CD4-positive, alpha-beta memory T cell (primary cell): ENCODE measurements at regions not wholly inside any gene's neighbourhood (a gene's known extent, or its start where the extent isn't known, plus 50 kb on each side); places are given as distances from the start of the nearest gene placed in this dataset.
A peak's percentile ranks its signal among the peaks of the same experiment; 100 is the strongest.

Source experiments
- CTCF ChIA-PET: fragments of 350-600 bp; sonication (Branson Sonifier 250); formaldehyde crosslinking; loops from one replicate; lab custom pipeline; 2021; ENCODE audit warnings: inconsistent platforms; ENCODE audit not compliant: partially characterized antibody; lab: Charles Lee
- POLR2A ChIA-PET: fragments of 350-600 bp; sonication (Branson Sonifier 250); formaldehyde crosslinking; loops from one replicate; lab custom pipeline; 2021; ENCODE audit not compliant: partially characterized antibody; lab: Charles Lee
- DNase-seq, 5 donors: peaks; one replicate each; pipeline versions ENCODE4 v3.0.0 to v3.0.0-alpha.2; 2020 to 2022; ENCODE audit warnings: mixed read lengths in 1 of 5
- H3K27ac ChIP-seq: one replicate; pipeline ENCODE4 v1.7.0; 2013; ENCODE audit warnings: low read depth, low read length
- H3K27me3 ChIP-seq: 2 replicates; pipeline ENCODE4 v1.7.0; 2013; ENCODE audit warnings: mild to moderate bottlenecking, low read length, moderate library complexity; ENCODE audit not compliant: insufficient read depth
- H3K36me3 ChIP-seq: 2 replicates; pipeline ENCODE4 v1.7.0; 2013; ENCODE audit warnings: mild to moderate bottlenecking, low read length, moderate library complexity; ENCODE audit not compliant: insufficient read depth
- H3K4me1 ChIP-seq: 2 replicates; pipeline ENCODE4 v1.7.0; 2013; ENCODE audit warnings: mild to moderate bottlenecking, low read length, moderate library complexity; ENCODE audit not compliant: insufficient read depth
- H3K4me3 ChIP-seq, 2 donors: one replicate each; pipeline ENCODE4 v1.7.0; 2013; ENCODE audit warnings: low read length in 2 of 2, mild to moderate bottlenecking in 1 of 2
- H3K9me3 ChIP-seq, 2 donors: one replicate each; pipeline ENCODE4 v1.7.0; 2013; ENCODE audit warnings: low read length in 2 of 2, control low read depth in 1 of 2; ENCODE audit not compliant: control insufficient read depth in 1 of 2
- H3K27ac Mint-ChIP-seq, 7 donors: one replicate each; pipeline ENCODE4 v1.8.0; 2020 to 2021; ENCODE audit warnings: mixed read lengths in 7 of 7, mild to moderate bottlenecking in 6 of 7, inconsistent platforms in 3 of 7, moderate library complexity in 3 of 7
- H3K27me3 Mint-ChIP-seq, 2 donors: one replicate each; pipeline ENCODE4 v1.8.0; 2020 to 2021; ENCODE audit warnings: mixed read lengths in 2 of 2
- H3K36me3 Mint-ChIP-seq, 2 donors: one replicate each; pipeline ENCODE4 v1.8.0; 2020 to 2021; ENCODE audit warnings: mixed read lengths in 2 of 2, inconsistent platforms in 1 of 2, mild to moderate bottlenecking in 1 of 2
- H3K4me1 Mint-ChIP-seq, 4 donors: one replicate each; pipeline ENCODE4 v1.8.0; 2020 to 2021; ENCODE audit warnings: mixed read lengths in 4 of 4, mild to moderate bottlenecking in 1 of 4
- H3K4me3 Mint-ChIP-seq, 8 donors: one replicate each; pipeline ENCODE4 v1.8.0; 2020 to 2021; ENCODE audit warnings: mixed read lengths in 8 of 8, mild to moderate bottlenecking in 7 of 8, moderate library complexity in 6 of 8, inconsistent platforms in 3 of 8
- H3K9me3 Mint-ChIP-seq, 8 donors: one replicate each; pipeline ENCODE4 v1.8.0; 2020 to 2021; ENCODE audit warnings: mixed read lengths in 8 of 8, mild to moderate bottlenecking in 5 of 8, inconsistent platforms in 3 of 8, moderate library complexity in 1 of 8
- intact Hi-C: fragments of 100-400 bp; cut with micrococcal nuclease; formaldehyde crosslinking; loops from one replicate; pipeline ENCODE4 v1.15.1; 2023

DNA sequence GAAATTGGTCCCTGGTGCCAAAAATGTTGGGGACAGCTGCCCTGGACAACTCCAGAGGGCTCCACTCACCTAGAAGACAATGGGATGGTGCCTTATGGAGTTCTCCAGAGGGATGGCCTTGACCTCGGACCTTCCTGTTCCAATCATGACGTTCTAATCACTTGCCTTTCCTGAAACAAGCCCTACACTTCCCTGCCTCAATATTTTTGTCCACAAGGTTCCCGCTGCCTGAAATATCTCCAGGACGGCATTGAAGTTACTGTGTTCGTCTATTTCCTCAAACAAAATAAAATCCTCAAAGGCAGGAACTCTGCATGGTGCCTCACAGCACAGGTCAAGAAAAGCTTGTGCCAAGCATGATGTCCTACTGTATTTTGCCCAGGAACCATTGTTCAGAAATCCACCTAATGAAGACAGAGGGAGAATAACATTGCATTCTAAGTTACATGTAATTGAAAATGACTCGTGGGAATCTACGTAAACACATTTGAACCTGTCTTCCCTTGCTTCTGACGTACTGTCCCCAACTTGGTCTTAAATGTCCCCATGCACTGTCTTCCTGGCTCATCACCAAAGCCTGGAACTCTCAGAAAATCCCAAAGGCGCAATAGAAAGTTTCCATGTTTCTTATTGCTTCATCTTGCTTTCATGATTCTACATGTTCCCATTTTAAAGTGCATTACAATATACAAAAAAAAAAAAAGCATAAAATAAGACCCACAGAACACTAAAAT lies 342.3 kb upstream of the NRP1 start:
- Mint-ChIP-seq H3K27ac (no peak overlapping the region), H3K4me1 (no peaks in the 10 kb centered on the region), H3K27me3 (peaks cover 0 to 2% of the 10 kb centered on the region in 2 donors), H3K4me3 (no peak overlapping the region), H3K36me3 (no peaks in the 10 kb centered on the region), H3K9me3 (peaks cover 0 to 7% (median 0%) of the 10 kb centered on the region in 8 donors)
- Histone ChIP-seq H3K4me3 (no peak overlapping the region), H3K27ac (no peak overlapping the region), H3K9me3 (no peaks in the 10 kb centered on the region), H3K27me3 (no peaks in the 10 kb centered on the region), H3K36me3 (no peaks in the 10 kb centered on the region), H3K4me1 (no peaks in the 10 kb centered on the region)
- POLR2A ChIA-PET = no interaction called here
- CTCF ChIA-PET = no interaction called here
- intact Hi-C loops = no loop called here
- DNase-seq = no peak

DNA sequence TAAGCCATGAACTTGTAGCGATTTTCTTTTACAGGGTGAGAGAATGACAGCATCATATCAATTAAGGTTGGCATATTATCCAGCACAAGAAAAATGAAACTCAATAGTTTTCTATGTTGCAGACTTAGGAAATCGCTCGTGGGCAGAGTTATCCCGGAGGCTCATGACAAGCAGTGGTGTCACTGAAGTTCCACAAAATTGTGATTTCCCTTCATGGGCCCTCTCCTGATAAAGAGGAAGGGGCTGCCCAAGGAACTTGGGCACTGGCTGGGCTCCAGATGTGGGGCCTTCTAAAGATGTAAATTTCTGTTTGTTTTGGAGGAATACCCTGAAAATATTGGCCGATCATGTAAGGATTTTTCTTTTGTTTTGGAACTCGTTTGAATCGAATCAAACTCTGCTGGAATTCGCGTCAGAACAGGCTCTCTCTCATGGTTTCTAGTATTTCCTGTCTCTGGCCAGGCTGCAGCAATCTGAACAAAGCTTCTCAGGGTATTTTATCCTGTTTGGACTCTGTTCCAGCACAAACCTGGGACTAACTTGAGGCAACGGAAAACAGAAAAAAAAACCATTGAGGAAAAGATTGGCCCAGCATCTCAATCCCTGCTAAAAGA lies 340.6 kb upstream of the NRP1 start:
- no peaks in the 10 kb centered on the region for H3K9me3 ChIP-seq
- H3K27me3 ChIP-seq = no peaks in the 10 kb centered on the region
- H3K9me3 Mint-ChIP-seq = peaks cover 0 to 7% (median 0%) of the 10 kb centered on the region in 8 donors
- no peak overlapping the region for H3K27ac ChIP-seq
- peaks cover 0 to 2% of the 10 kb centered on the region in 2 donors for H3K27me3 Mint-ChIP-seq
- H3K4me3 Mint-ChIP-seq = no peak overlapping the region
- H3K4me3 ChIP-seq = no peak overlapping the region
- CTCF ChIA-PET = no interaction called here
- no peak for DNase-seq
- no peaks in the 10 kb centered on the region for H3K4me1 ChIP-seq
- POLR2A ChIA-PET = no interaction called here
- intact Hi-C loops = no loop called here
- H3K36me3 ChIP-seq = no peaks in the 10 kb centered on the region
- H3K4me1 Mint-ChIP-seq = no peaks in the 10 kb centered on the region
- no peak overlapping the region for H3K27ac Mint-ChIP-seq
- no peaks in the 10 kb centered on the region for H3K36me3 Mint-ChIP-seq

DNA sequence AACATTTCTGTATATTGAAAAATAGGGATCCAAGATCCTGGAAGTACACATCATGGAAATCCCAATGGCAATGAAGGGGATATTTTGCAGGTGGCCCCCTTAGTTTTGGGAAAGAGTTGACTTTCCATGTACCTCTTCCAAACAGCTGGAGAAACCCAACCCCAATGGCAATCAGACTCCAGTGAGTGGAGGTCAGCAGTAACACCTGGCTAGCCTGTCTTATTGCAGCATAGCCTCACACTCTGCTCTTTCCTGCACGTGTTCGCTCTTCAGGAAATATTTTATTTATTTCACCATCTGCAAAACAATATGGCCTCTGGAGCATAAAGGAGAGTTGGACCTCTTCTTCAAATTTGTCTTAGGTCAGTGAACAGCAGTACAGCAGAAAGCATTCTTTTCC lies 340.0 kb upstream of the NRP1 start:
- Histone ChIP-seq H3K4me3 (no peak overlapping the region), H3K36me3 (no peaks in the 10 kb centered on the region), H3K4me1 (no peaks in the 10 kb centered on the region), H3K27ac (no peak overlapping the region), H3K9me3 (no peaks in the 10 kb centered on the region), H3K27me3 (no peaks in the 10 kb centered on the region)
- ChIA-PET POLR2A (no interaction called here), CTCF (no interaction called here)
- H3K4me1 Mint-ChIP-seq = no peaks in the 10 kb centered on the region
- intact Hi-C loops = no loop called here
- peaks cover 0 to 7% (median 0%) of the 10 kb centered on the region in 8 donors for H3K9me3 Mint-ChIP-seq
- no peak overlapping the region for H3K4me3 Mint-ChIP-seq
- DNase-seq = no peak
- H3K36me3 Mint-ChIP-seq = no peaks in the 10 kb centered on the region
- peaks cover 0 to 2% of the 10 kb centered on the region in 2 donors for H3K27me3 Mint-ChIP-seq
- H3K27ac Mint-ChIP-seq = no peak overlapping the region

DNA sequence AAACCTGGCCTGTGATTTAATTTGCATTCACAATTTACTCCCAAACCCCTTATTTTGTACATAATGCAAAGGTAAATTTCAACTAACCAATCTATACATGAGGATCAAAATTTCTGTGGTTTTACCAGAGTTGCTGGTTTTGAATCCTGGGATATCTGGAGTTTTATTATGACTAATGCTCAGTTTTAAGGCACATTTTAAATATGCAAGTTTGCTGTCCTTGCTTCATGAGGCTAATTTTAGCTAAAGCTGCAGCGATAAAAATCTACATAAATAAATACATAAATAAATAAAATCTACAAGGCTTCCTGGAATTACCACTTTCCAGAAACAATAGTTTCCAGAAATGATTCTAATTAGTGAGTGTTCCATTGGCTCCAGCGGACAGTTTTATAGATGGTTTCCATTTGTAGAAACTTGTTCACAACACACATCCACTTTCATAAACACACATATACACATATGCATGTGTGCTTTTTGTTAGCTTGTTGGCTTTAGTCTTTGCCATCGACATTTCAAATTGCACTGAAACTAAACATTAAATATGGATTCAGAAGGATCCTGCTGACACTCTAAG lies 339.5 kb upstream of the NRP1 start:
- intact Hi-C loops = no loop called here
- Histone ChIP-seq H3K4me3 (no peak overlapping the region), H3K9me3 (no peaks in the 10 kb centered on the region), H3K27ac (no peak overlapping the region), H3K36me3 (no peaks in the 10 kb centered on the region), H3K4me1 (no peaks in the 10 kb centered on the region), H3K27me3 (no peaks in the 10 kb centered on the region)
- Mint-ChIP-seq H3K27me3 (peaks cover 0 to 2% of the 10 kb centered on the region in 2 donors), H3K9me3 (peaks cover 0 to 7% (median 0%) of the 10 kb centered on the region in 8 donors), H3K36me3 (no peaks in the 10 kb centered on the region), H3K27ac (no peak overlapping the region), H3K4me1 (no peaks in the 10 kb centered on the region), H3K4me3 (no peak overlapping the region)
- ChIA-PET POLR2A (no interaction called here), CTCF (no interaction called here)
- DNase-seq = no peak

DNA sequence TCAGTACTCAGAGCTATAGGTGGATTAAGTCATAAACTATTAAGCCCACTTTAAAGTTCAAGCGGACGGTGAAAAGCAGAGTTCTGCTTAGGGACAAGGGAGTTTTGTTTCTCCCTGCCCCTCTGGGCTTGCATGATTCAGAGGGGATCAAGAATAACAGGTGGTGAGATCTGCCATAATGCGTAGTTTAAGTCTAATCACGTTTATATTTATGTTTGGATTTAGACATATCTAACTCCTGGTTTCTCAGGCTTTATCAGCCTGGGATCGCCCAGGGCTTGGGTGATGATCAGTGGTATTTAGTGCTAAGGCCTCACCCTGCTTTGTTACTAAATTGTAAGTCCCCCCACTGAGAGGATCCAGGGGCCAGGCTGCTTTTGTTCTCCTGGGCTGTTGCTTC lies 335.4 kb upstream of the NRP1 start:
- Mint-ChIP-seq H3K36me3 (no peaks in the 10 kb centered on the region), H3K4me1 (peaks cover 4 to 14% (median 11%) of the 10 kb centered on the region in 4 donors), H3K27ac (no peak overlapping the region), H3K27me3 (peaks cover 0 to 2% of the 10 kb centered on the region in 2 donors), H3K9me3 (peaks cover 0 to 7% (median under 1%) of the 10 kb centered on the region in 8 donors), H3K4me3 (no peak overlapping the region)
- H3K27me3 ChIP-seq = no peaks in the 10 kb centered on the region
- ChIA-PET POLR2A (no interaction called here), CTCF (interaction anchor here (0.7 kb wide), 1 partner anchor 630 kb away, joined by 3 read pairs; no protein-coding TSS in a partner anchor)
- intact Hi-C loops = loop anchor here (5.0 kb wide), 1 partner anchor 478 kb away; no protein-coding TSS in a partner anchor
- no peak for DNase-seq
- H3K4me3 ChIP-seq = no peak overlapping the region
- H3K36me3 ChIP-seq = no peaks in the 10 kb centered on the region
- no peak overlapping the region for H3K27ac ChIP-seq
- H3K9me3 ChIP-seq = no peaks in the 10 kb centered on the region
- no peaks in the 10 kb centered on the region for H3K4me1 ChIP-seq

DNA sequence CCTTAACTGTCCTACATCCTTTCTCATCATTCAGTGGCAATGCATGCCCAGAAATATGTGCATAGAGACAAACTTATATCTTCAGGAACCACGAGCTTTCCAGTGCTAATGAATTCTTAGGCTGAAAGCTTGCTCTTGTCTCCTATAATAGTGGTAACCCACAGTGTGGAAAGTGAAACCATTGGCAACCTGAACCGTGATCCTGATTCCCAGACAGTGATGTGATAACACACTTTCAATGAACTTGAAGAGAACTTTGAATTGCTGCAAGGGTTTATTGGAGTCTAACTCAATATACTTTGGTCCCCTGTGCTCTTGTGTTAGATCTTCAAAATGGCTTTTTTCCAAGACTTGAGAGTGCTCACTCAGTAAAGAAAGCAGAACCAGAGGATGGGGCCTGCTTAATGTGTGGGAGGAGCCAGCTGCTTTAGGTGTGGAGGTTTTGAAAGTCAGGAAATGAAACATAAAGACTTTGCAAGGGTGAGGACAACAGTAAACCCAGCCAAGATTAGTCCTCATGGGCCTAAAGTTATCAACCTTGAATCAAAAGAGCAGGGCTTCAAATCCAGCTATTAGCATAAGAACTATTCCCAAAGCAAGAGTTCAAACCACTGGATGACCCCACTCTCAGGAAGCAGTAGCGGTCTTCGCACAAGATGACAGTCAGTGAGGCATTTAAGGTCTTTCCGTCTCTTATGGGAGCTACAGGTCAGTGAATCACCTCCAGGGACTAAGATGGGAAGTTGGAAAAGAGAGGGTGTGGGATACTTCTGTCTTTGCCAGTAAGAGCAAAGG lies 332.4 kb upstream of the NRP1 start:
- H3K27me3 Mint-ChIP-seq = peaks cover 2 to 4% of the 10 kb centered on the region in 2 donors
- DNase-seq = no peak
- peak overlapping the region in 2 of 8 donors; percentile 14 to 30 for H3K4me3 Mint-ChIP-seq
- Histone ChIP-seq H3K4me1 (no peaks in the 10 kb centered on the region), H3K36me3 (no peaks in the 10 kb centered on the region), H3K27me3 (no peaks in the 10 kb centered on the region), H3K9me3 (no peaks in the 10 kb centered on the region), H3K4me3 (no peak overlapping the region), H3K27ac (no peak overlapping the region)
- peaks cover 4 to 22% (median 11%) of the 10 kb centered on the region in 4 donors for H3K4me1 Mint-ChIP-seq
- H3K36me3 Mint-ChIP-seq = no peaks in the 10 kb centered on the region
- H3K27ac Mint-ChIP-seq = no peak overlapping the region
- H3K9me3 Mint-ChIP-seq = peaks cover 3 to 22% (median 15%) of the 10 kb centered on the region in 8 donors
- intact Hi-C loops = loop anchor here (5.0 kb wide), 1 partner anchor 475 kb away; no protein-coding TSS in a partner anchor
- ChIA-PET CTCF (interaction anchor here (0.7 kb wide), 1 partner anchor 473 kb away, joined by 3 read pairs; no protein-coding TSS in a partner anchor), POLR2A (no interaction called here)
